SW 1271 (cell line): ENCODE measurements at regions not wholly inside any gene's neighbourhood (a gene's known extent, or its start where the extent isn't known, plus 50 kb on each side); places are given as distances from the start of the nearest gene placed in this dataset.

Experiments used
- DNase-seq, 2 experiments: peaks; one replicate each; lab custom pipeline; 2025; lab: John Stamatoyannopoulos, UW

- no peak for DNase-seq
Measured at GRCh38 chr5:61823781-61824180, 482.2 kb upstream of the KIF2A start.

GRCh38 chr5:61824396-61824795 is 481.6 kb upstream of the KIF2A start:
- no peak for DNase-seq

- no peak for DNase-seq
Measured at GRCh38 chr5:61827445-61827975, 478.5 kb upstream of the KIF2A start.

GRCh38 chr5:61828856-61829255 is 477.1 kb upstream of the KIF2A start:
- DNase-seq = no peak

GRCh38 chr5:61831736-61832135 is 474.3 kb upstream of the KIF2A start:
- DNase-seq = no peak

GRCh38 chr5:61837788-61838187 is 468.2 kb upstream of the KIF2A start:
- no peak for DNase-seq

- DNase-seq = no peak
Measured at GRCh38 chr5:61840361-61840760, 465.6 kb upstream of the KIF2A start.

- no peak for DNase-seq
Measured at GRCh38 chr5:61842840-61843239, 463.2 kb upstream of the KIF2A start.

GRCh38 chr5:61850696-61851095 is 455.3 kb upstream of the KIF2A start:
- DNase-seq = no peak

- no peak for DNase-seq
Measured at GRCh38 chr5:61854531-61854930, 451.5 kb upstream of the KIF2A start.

- DNase-seq = no peak
Measured at GRCh38 chr5:61860978-61861377, 445.0 kb upstream of the KIF2A start.

- no peak for DNase-seq
Measured at GRCh38 chr5:61866930-61867329, 439.1 kb upstream of the KIF2A start.

GRCh38 chr5:61869333-61869732 is 436.7 kb upstream of the KIF2A start:
- no peak for DNase-seq

GRCh38 chr5:61878471-61878870 is 427.5 kb upstream of the KIF2A start:
- no peak for DNase-seq

- no peak for DNase-seq
Measured at GRCh38 chr5:61881821-61882487, 424.1 kb upstream of the KIF2A start.

- no peak for DNase-seq
Measured at GRCh38 chr5:61882901-61883500, 423.0 kb upstream of the KIF2A start.

GRCh38 chr5:61884252-61884855 is 421.7 kb upstream of the KIF2A start:
- DNase-seq = no peak

- DNase-seq = no peak
Measured at GRCh38 chr5:61886214-61886613, 419.8 kb upstream of the KIF2A start.

GRCh38 chr5:61887271-61887670 is 418.7 kb upstream of the KIF2A start:
- DNase-seq = no peak

GRCh38 chr5:61894046-61894445 is 412.0 kb upstream of the KIF2A start:
- no peak for DNase-seq

- DNase-seq = no peak
Measured at GRCh38 chr5:61896811-61897210, 409.2 kb upstream of the KIF2A start.

- DNase-seq = no peak
Measured at GRCh38 chr5:61897251-61897650, 408.8 kb upstream of the KIF2A start.

- DNase-seq = no peak
Measured at GRCh38 chr5:61901997-61902396, 404.0 kb upstream of the KIF2A start.
